ENCODE measurements at regions not wholly inside any gene's neighbourhood (a gene's known extent, or its start where the extent isn't known, plus 50 kb on each side); places are given as distances from the start of the nearest gene placed in this dataset.

- no peak for DNase-seq (ENCODE audit: low read depth in 2 of 2)
These were observed 616.6 kb downstream of the FGF9 start for GRCh38 chr13:22287343-22287920.

- no peak for DNase-seq (ENCODE audit: low read depth in 2 of 2)
These were observed 617.6 kb downstream of the FGF9 start for GRCh38 chr13:22288496-22288895.

GRCh38 chr13:22289711-22290110 lies 618.8 kb downstream of the FGF9 start:
- no peak for DNase-seq (ENCODE audit: low read depth in 2 of 2)

GRCh38 chr13:22298530-22298929 lies 627.7 kb downstream of the FGF9 start:
- DNase-seq (ENCODE audit: low read depth in 2 of 2): no peak

GRCh38 chr13:22311734-22312404 lies 641.0 kb downstream of the FGF9 start:
- DNase-seq (ENCODE audit: low read depth in 2 of 2): no peak

GRCh38 chr13:22312405-22312803 lies 641.5 kb downstream of the FGF9 start:
- DNase-seq (ENCODE audit: low read depth in 2 of 2): no peak

GRCh38 chr13:22316494-22317025 lies 645.7 kb downstream of the FGF9 start:
- no peak for DNase-seq (ENCODE audit: low read depth in 2 of 2)

- DNase-seq (ENCODE audit: low read depth in 2 of 2): no peak
These were observed 650.1 kb downstream of the FGF9 start for GRCh38 chr13:22320991-22321390.

- DNase-seq (ENCODE audit: low read depth in 2 of 2): no peak
These were observed 654.9 kb downstream of the FGF9 start for GRCh38 chr13:22325761-22326160.

GRCh38 chr13:22332416-22332815 lies 661.5 kb downstream of the FGF9 start:
- no peak for DNase-seq (ENCODE audit: low read depth in 2 of 2)

GRCh38 chr13:22336460-22336859 lies 665.6 kb downstream of the FGF9 start:
- DNase-seq (ENCODE audit: low read depth in 2 of 2): no peak

GRCh38 chr13:22357132-22357531 lies 686.3 kb downstream of the FGF9 start:
- no peak for DNase-seq (ENCODE audit: low read depth in 2 of 2)

GRCh38 chr13:22369090-22369489 lies 698.2 kb downstream of the FGF9 start:
- DNase-seq (ENCODE audit: low read depth in 2 of 2): no peak

- no peak for DNase-seq (ENCODE audit: low read depth in 2 of 2)
These were observed 699.0 kb downstream of the FGF9 start for GRCh38 chr13:22369840-22370239.

GRCh38 chr13:22372261-22372660 lies 701.4 kb downstream of the FGF9 start:
- no peak for DNase-seq (ENCODE audit: low read depth in 2 of 2)

- no peak for DNase-seq (ENCODE audit: low read depth in 2 of 2)
These were observed 704.3 kb downstream of the FGF9 start for GRCh38 chr13:22375151-22375550.

GRCh38 chr13:22387899-22388298 lies 717.0 kb downstream of the FGF9 start:
- DNase-seq (ENCODE audit: low read depth in 2 of 2): no peak

GRCh38 chr13:22399801-22400420 lies 729.0 kb downstream of the FGF9 start:
- DNase-seq (ENCODE audit: low read depth in 2 of 2): no peak

GRCh38 chr13:22402682-22403081 lies 731.8 kb downstream of the FGF9 start:
- no peak for DNase-seq (ENCODE audit: low read depth in 2 of 2)

- DNase-seq (ENCODE audit: low read depth in 2 of 2): no peak
These were observed 732.3 kb downstream of the FGF9 start for GRCh38 chr13:22403144-22403543.

GRCh38 chr13:22405891-22406290 lies 735.0 kb downstream of the FGF9 start:
- DNase-seq (ENCODE audit: low read depth in 2 of 2): no peak

GRCh38 chr13:22412452-22412851 lies 741.6 kb downstream of the FGF9 start:
- no peak for DNase-seq (ENCODE audit: low read depth in 2 of 2)

- DNase-seq (ENCODE audit: low read depth in 2 of 2): no peak
These were observed 751.1 kb downstream of the FGF9 start for GRCh38 chr13:22422023-22422422.

All from activated CD4-positive, alpha-beta T cell treated with anti-CD3 and anti-CD28 coated beads for 24 hours (primary cell).